Gastrocnemius medialis (tissue), 4 donors: ENCODE measurements at regions not wholly inside any gene's neighbourhood (a gene's known extent, or its start where the extent isn't known, plus 50 kb on each side); places are given as distances from the start of the nearest gene placed in this dataset.

Experiments used
- POLR2A ChIP-seq, 2 donors: fragments of 450-650 bp; IDR thresholded peaks; one replicate each; pipeline ENCODE4 v1.6.1; 2017; ENCODE audit warnings: antibody characterized with exemption in 2 of 2, mild to moderate bottlenecking in 2 of 2, moderate library complexity in 2 of 2
- TF ChIP-seq, protein P1 (sequence below), 5 experiments: fragments of 450-650 bp in 3 of 5; fragments of 200-600 bp in 2 of 5; sonication (generic) in 2 of 5; IDR thresholded peaks in 4 of 5; conservative IDR thresholded peaks in 1 of 5; 1 replicate in 4 of 5; 2 replicates in 1 of 5; pipeline ENCODE4 v1.5.1; 2016 to 2019; ENCODE audit warnings: antibody characterized with exemption in 5 of 5, mild to moderate bottlenecking in 3 of 5, moderate library complexity in 3 of 5

- TF ChIP-seq, protein P1, sequence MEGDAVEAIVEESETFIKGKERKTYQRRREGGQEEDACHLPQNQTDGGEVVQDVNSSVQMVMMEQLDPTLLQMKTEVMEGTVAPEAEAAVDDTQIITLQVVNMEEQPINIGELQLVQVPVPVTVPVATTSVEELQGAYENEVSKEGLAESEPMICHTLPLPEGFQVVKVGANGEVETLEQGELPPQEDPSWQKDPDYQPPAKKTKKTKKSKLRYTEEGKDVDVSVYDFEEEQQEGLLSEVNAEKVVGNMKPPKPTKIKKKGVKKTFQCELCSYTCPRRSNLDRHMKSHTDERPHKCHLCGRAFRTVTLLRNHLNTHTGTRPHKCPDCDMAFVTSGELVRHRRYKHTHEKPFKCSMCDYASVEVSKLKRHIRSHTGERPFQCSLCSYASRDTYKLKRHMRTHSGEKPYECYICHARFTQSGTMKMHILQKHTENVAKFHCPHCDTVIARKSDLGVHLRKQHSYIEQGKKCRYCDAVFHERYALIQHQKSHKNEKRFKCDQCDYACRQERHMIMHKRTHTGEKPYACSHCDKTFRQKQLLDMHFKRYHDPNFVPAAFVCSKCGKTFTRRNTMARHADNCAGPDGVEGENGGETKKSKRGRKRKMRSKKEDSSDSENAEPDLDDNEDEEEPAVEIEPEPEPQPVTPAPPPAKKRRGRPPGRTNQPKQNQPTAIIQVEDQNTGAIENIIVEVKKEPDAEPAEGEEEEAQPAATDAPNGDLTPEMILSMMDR (IDR thresholded peaks at IDR 0.05 in 4 of 5, conservative IDR thresholded peaks at IDR 0.05 in 1 of 5) = no peak
- TF ChIP-seq POLR2A (IDR thresholded peaks at IDR 0.05) = no peak
These were observed 77.6 kb downstream of the ALX1 start for GRCh38 chr12:85357609-85358008.
